ENCODE measurements at regions not wholly inside any gene's neighbourhood (a gene's known extent, or its start where the extent isn't known, plus 50 kb on each side); places are given as distances from the start of the nearest gene placed in this dataset.
"Not testable (repeated sequence)": the region's sequence is repeated elsewhere in the genome, so short reads cannot be mapped to it uniquely, and the experiment has no call there.

- no peak for DNase-seq (ENCODE audit: low read depth in 2 of 2, low spot score in 1 of 2)
Observed at GRCh38 chr13:50129706-50130122, 114.5 kb downstream of the KCNRG start.

- no peak for DNase-seq (ENCODE audit: low read depth in 2 of 2, low spot score in 1 of 2)
Observed at GRCh38 chr13:50130123-50130946, 115.1 kb downstream of the KCNRG start.

GRCh38 chr13:50131920-50132903 lies 117.0 kb downstream of the KCNRG start:
- DNase-seq (ENCODE audit: low read depth in 2 of 2, low spot score in 1 of 2): no peak

DNA sequence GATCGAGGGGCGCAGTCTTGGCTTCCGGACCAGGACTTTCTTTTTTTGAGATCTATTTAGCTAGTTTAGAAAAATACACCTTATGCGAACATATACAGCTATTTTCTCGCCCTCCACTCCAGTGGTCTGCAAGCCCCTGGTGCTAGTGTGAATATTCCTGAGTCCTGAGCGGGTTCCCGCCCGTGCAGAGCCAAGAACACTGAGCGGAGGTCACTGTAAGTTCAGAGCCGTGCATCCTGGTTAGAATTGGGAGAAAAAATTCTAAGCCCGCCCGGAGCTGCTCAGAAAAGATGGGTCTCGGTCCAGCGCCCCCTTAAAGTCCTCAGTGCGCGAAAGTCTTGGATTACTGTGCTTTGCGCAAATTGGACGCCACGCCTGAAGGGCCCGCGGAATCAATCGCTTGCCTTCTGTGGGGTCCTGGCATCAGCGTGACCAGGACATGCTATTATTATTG lies 117.7 kb downstream of the KCNRG start:
- DNase-seq (ENCODE audit: low read depth in 2 of 2, low spot score in 1 of 2): no peak

GRCh38 chr13:50133358-50133953 lies 118.2 kb downstream of the KCNRG start:
- no peak for DNase-seq (ENCODE audit: low read depth in 2 of 2, low spot score in 1 of 2)

DNA sequence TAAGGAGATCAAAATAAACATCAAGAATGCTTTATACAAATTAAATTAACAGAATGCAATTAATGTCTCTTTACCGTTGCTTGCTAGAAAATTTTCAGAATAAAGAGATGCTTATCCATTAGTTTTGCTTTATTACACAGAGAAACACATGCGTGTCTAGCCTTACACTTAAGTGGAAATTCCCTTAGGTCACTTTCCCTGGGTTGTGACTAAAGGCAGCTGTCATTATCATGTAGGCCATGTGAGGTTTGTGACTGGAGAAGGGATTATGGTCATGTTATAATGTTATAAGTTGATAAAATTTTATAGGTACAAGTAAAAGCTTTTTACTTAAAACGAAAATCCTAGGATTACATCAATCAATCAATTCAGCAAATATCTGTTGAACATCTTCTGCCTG lies 121.0 kb downstream of the KCNRG start:
- no peak for DNase-seq (ENCODE audit: low read depth in 2 of 2, low spot score in 1 of 2)

GRCh38 chr13:50136678-50137077 lies 121.4 kb downstream of the KCNRG start:
- DNase-seq (ENCODE audit: low read depth in 2 of 2, low spot score in 1 of 2): no peak

DNA sequence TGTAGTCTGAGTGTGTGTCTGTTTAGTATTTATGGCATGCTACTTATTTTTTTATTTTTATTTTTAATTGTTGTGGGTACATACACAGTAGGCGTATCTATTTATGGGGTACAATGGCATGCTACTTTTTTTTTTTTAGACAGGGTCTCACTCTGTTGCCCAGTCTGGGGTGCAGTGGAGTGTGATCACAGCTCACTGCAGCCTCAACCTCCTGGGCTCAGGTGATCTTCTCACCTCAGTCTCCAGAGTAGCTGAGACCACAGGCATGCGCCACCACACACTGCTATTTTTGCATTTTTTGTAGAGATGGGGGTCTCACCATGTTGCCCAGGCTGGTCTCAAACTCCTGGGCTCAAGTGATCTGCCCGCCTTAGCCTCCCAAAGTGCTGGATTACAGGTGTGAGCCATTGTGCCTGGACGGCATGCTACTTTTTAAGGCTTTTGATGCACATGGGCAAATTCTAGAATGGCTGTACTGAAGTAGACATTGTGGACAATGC lies 124.2 kb downstream of the KCNRG start:
- not testable (repeated sequence) for DNase-seq (ENCODE audit: low read depth in 2 of 2, low spot score in 1 of 2)

GRCh38 chr13:50140153-50140552 lies 124.9 kb downstream of the KCNRG start:
- DNase-seq (ENCODE audit: low read depth in 2 of 2, low spot score in 1 of 2): no peak

- DNase-seq (ENCODE audit: low read depth in 2 of 2, low spot score in 1 of 2): no peak
Observed at GRCh38 chr13:50140581-50141374, 125.5 kb downstream of the KCNRG start.

DNA sequence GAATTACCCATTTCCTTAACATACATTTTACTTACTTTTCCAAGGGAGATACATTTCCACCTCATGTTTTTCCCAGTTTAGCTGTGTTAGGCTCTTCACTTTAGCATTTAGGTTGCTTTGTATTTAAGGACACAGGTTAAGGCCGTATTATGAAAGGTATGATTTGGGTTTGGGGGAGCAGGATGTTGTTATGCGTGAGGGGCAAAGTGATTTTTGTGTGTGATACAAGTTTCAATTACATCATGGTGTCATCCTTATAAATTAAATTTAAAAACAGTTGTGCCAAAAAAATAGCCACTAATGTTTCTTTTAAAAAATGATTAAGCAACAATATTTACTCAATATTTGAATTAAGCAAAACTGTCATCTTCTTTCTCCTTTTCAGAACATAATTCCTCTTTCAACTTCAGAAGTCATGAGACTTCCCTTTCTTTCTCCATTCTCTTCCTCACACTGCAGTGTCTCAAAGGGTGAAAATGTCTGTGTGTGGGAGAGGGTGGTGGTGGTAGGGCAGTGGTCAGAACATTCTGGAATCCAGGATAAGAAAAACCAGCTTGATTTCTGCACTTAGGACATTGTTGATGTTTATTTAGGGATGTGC lies 126.2 kb downstream of the KCNRG start:
- DNase-seq (ENCODE audit: low read depth in 2 of 2, low spot score in 1 of 2): no peak

DNA sequence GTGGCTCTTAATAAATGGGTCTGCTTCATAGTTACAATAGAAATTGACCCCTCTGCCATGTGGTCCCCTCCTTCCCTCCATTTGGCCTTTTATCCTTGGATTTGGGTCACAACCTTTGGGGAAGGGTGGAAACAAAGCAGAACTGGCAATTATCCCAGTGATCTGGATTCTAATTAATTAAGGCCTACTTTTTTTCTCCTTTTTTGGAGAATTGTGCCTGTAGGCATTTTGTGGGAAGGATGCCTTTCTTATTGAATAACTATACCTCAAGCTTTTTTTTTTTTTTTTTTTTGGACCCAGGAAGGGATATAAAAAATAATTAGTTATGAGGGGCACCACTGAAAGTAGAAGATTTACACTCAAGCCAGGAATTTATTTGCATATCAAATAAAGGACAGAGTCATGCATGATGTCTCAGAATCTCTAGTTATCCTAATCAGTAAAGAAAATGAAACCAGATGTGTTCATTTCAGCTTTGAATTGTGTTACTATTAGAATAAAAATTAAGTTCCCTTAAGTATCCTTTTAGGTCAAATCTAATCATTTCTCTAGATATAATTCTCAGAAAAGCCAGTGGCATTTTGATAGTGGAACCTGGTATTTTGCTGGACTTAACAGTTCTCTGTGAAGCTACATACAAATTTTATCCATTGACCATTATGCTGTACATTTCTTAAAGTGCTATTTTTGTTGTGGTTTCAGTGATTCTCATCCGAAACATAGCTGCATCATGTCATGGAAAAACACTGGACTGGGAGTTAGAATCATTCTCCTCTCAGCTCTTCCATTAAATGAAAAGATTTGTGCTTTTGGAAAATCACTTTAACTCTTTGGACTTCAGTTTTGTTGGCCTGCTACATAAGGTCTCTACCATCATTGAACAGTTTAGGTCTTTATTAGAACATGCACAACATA lies 129.3 kb downstream of the KCNRG start:
- DNase-seq (ENCODE audit: low read depth in 2 of 2, low spot score in 1 of 2): no peak

GRCh38 chr13:50149214-50149613 lies 134.0 kb downstream of the KCNRG start:
- no peak for DNase-seq (ENCODE audit: low read depth in 2 of 2, low spot score in 1 of 2)

GRCh38 chr13:50149932-50150331 lies 134.7 kb downstream of the KCNRG start:
- no peak for DNase-seq (ENCODE audit: low read depth in 2 of 2, low spot score in 1 of 2)

DNA sequence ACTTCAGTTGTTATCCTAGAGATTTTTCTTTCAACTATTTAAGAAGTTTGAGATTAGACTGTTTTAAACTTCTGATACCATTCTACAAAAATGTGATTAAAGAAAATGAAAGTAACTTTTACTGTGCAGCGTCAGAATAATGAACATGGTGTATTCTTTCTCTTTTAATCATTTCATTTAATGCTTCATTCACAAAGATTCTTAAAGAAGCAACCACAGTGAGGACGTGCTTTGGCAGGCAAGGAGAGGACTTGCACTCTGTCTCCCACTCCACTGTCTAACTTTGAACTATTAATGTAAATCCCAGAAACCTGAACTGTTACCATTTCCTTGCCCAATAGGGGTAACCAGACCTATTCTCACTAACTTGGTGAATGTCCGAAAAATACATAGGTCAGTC lies 137.0 kb downstream of the KCNRG start:
- no peak for DNase-seq (ENCODE audit: low read depth in 2 of 2, low spot score in 1 of 2)

DNA sequence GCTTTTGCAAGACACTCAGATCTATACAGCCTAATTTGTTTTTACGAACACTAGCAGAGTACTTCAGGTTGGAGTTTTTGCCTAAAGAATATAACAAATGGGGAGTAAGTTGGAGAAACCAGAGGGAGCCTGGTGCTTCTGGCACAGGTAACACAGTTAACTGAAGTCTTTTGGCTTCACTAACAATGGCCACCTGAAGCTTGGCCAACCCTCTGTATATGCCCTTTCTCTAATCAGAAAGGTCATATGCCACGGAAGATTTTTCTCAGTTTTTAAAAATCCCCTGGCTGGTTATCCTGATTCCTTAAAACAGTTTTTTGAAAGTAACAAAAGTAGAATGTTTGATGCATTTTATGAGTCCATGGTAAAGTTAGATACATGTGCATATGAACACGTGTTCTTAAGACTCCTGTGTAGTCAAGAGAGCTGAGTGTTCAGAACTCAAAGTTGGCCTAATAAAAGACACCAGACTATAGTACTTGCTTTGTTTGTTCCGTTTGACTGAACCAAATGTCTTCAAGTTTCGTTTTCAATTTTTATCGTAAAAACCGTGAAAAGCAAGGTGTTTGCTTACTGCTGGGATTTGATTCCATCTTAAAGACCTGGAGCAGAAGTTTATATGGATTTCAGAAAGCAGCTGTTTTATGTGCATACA lies 137.5 kb downstream of the KCNRG start:
- no peak for DNase-seq (ENCODE audit: low read depth in 2 of 2, low spot score in 1 of 2)

- DNase-seq (ENCODE audit: low read depth in 2 of 2, low spot score in 1 of 2): no peak
Observed at GRCh38 chr13:50153401-50153800, 138.2 kb downstream of the KCNRG start.

DNA sequence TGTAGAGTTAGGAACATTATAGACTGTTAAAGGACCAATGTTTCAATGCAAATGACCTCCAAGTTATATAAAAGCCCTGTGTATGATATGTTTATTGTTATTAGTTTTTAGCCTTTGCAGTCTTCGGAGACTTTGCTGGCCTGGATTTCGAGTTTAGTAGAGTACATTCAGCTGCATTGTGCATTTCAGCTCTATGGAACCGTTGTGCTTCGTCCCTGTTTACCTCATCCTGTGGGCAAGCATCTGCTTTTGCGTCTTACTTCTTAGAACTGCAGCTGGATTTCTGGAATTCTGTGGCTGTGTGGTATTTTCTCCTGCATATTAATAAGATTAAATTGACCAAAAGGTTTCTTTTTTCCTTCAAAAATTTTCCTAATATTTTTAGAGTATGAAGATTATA lies 138.6 kb downstream of the KCNRG start:
- DNase-seq (ENCODE audit: low read depth in 2 of 2, low spot score in 1 of 2): no peak

- DNase-seq (ENCODE audit: low read depth in 2 of 2, low spot score in 1 of 2): no peak
Observed at GRCh38 chr13:50154697-50155096, 139.5 kb downstream of the KCNRG start.
